ENCODE measurements at regions not wholly inside any gene's neighbourhood (a gene's known extent, or its start where the extent isn't known, plus 50 kb on each side); places are given as distances from the start of the nearest gene placed in this dataset.

- Histone ChIP-seq H3K4me1 (ENCODE audit: control insufficient read depth in 3 of 3, insufficient read depth in 2 of 3, low read depth in 1 of 3, low read length in 2 of 3) (no peaks in the 10 kb centered on the region), H3K4me3 (ENCODE audit: low read depth in 1 of 3, low read length in 3 of 3) (no peak overlapping the region), H3K9me3 (ENCODE audit: control insufficient read depth in 2 of 2, insufficient read depth in 1 of 2, low read depth in 1 of 2, low read length in 1 of 2) (no peaks in the 10 kb centered on the region), H3K27ac (ENCODE audit: low read depth in 1 of 3, low read length in 2 of 3) (no peak overlapping the region), H3K36me3 (ENCODE audit: control insufficient read depth in 3 of 3, insufficient read depth in 2 of 3, low read depth in 1 of 3, low read length in 3 of 3) (no peaks in the 10 kb centered on the region), H3K27me3 (ENCODE audit: control insufficient read depth in 3 of 3, insufficient read depth in 3 of 3, low read length in 3 of 3) (no peaks in the 10 kb centered on the region)
- no peak for FAIRE-seq
- WGBS, 3 donors = 75 to 80% (median 75%) methylated on average over 4 of the region's 4 CpGs
- DNase-seq = no peak
Observed at GRCh38 chr5:4048398-4048797, 452.8 kb downstream of the IRX1 start.

- no peak for FAIRE-seq
- DNase-seq = no peak
- Histone ChIP-seq H3K27ac (ENCODE audit: low read depth in 1 of 3, low read length in 2 of 3) (no peak overlapping the region), H3K36me3 (ENCODE audit: control insufficient read depth in 3 of 3, insufficient read depth in 2 of 3, low read depth in 1 of 3, low read length in 3 of 3) (no peaks in the 10 kb centered on the region), H3K4me1 (ENCODE audit: control insufficient read depth in 3 of 3, insufficient read depth in 2 of 3, low read depth in 1 of 3, low read length in 2 of 3) (no peaks in the 10 kb centered on the region), H3K4me3 (ENCODE audit: low read depth in 1 of 3, low read length in 3 of 3) (no peak overlapping the region), H3K27me3 (ENCODE audit: control insufficient read depth in 3 of 3, insufficient read depth in 3 of 3, low read length in 3 of 3) (no peaks in the 10 kb centered on the region), H3K9me3 (ENCODE audit: control insufficient read depth in 2 of 2, insufficient read depth in 1 of 2, low read depth in 1 of 2, low read length in 1 of 2) (no peaks in the 10 kb centered on the region)
- WGBS, 3 donors = 80 to 84% (median 81%) methylated on average over 6 of the region's 6 CpGs
Observed at GRCh38 chr5:4050203-4050602, 454.6 kb downstream of the IRX1 start.

GRCh38 chr5:4053136-4053535, 457.5 kb downstream of the IRX1 start:
- Histone ChIP-seq H3K4me3 (ENCODE audit: low read depth in 1 of 3, low read length in 3 of 3) (no peak overlapping the region), H3K27ac (ENCODE audit: low read depth in 1 of 3, low read length in 2 of 3) (no peak overlapping the region), H3K4me1 (ENCODE audit: control insufficient read depth in 3 of 3, insufficient read depth in 2 of 3, low read depth in 1 of 3, low read length in 2 of 3) (no peaks in the 10 kb centered on the region), H3K36me3 (ENCODE audit: control insufficient read depth in 3 of 3, insufficient read depth in 2 of 3, low read depth in 1 of 3, low read length in 3 of 3) (no peaks in the 10 kb centered on the region), H3K27me3 (ENCODE audit: control insufficient read depth in 3 of 3, insufficient read depth in 3 of 3, low read length in 3 of 3) (no peaks in the 10 kb centered on the region), H3K9me3 (ENCODE audit: control insufficient read depth in 2 of 2, insufficient read depth in 1 of 2, low read depth in 1 of 2, low read length in 1 of 2) (no peaks in the 10 kb centered on the region)
- no peak for FAIRE-seq
- no peak for DNase-seq
- 77 to 81% (median 80%) methylated on average over 4 of the region's 4 CpGs for WGBS, 3 donors

DNA sequence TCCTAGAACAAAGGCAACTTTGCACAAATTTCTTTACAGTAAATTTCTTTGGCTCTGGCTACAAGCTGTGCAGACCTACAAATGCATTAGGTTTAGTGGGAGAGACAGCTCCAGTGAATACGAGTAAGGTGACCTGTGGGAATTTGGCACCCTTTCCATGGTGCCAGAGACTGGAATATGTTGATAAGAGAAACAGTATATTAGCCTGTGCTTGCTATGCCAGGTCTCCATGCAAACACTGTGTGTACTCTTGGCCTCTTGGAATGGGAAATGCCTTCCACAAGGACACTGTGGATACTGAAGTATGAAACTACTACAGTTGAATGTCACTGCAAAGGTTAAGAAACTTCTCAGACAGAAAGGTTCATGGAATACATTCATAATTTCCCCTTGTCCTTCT, 458.5 kb downstream of the IRX1 start:
- no peak for FAIRE-seq
- peak in 1 of 2 donors; percentile 22 for DNase-seq
- H3K4me3 ChIP-seq (ENCODE audit: low read depth in 1 of 3, low read length in 3 of 3) = no peak overlapping the region
- H3K9me3 ChIP-seq (ENCODE audit: control insufficient read depth in 2 of 2, insufficient read depth in 1 of 2, low read depth in 1 of 2, low read length in 1 of 2) = no peaks in the 10 kb centered on the region
- no peaks in the 10 kb centered on the region for H3K27me3 ChIP-seq (ENCODE audit: control insufficient read depth in 3 of 3, insufficient read depth in 3 of 3, low read length in 3 of 3)
- no peaks in the 10 kb centered on the region for H3K36me3 ChIP-seq (ENCODE audit: control insufficient read depth in 3 of 3, insufficient read depth in 2 of 3, low read depth in 1 of 3, low read length in 3 of 3)
- no peaks in the 10 kb centered on the region for H3K4me1 ChIP-seq (ENCODE audit: control insufficient read depth in 3 of 3, insufficient read depth in 2 of 3, low read depth in 1 of 3, low read length in 2 of 3)
- 21 to 58% (median 27%) methylated on average over 1 of the region's 1 CpG for WGBS, 3 donors
- H3K27ac ChIP-seq (ENCODE audit: low read depth in 1 of 3, low read length in 2 of 3) = no peak overlapping the region

DNA sequence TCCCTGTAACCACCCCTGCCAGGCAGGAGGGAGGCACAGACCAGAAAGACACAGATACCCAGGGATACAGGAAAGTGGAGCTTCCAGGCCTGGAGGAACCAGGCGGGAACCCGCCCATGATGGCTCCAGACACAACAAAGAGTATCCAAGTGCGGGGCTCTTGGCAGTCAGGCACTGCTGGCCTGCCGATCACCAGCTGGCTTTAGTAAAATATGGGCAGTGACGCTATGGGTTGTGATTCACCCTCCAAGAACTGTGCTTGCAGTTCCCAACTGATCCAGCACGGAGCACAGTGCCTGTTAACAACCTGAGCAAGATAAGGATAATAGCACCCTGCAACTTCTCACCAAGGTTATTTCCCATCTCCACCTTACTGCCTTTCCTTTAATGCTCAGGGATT, 463.3 kb downstream of the IRX1 start:
- WGBS, 3 donors = 16 to 45% (median 23%) methylated on average over 6 of the region's 6 CpGs
- Histone ChIP-seq H3K27me3 (ENCODE audit: control insufficient read depth in 3 of 3, insufficient read depth in 3 of 3, low read length in 3 of 3) (no peaks in the 10 kb centered on the region), H3K4me1 (ENCODE audit: control insufficient read depth in 3 of 3, insufficient read depth in 2 of 3, low read depth in 1 of 3, low read length in 2 of 3) (no peaks in the 10 kb centered on the region), H3K4me3 (ENCODE audit: low read depth in 1 of 3, low read length in 3 of 3) (no peak overlapping the region), H3K27ac (ENCODE audit: low read depth in 1 of 3, low read length in 2 of 3) (no peak overlapping the region), H3K36me3 (ENCODE audit: control insufficient read depth in 3 of 3, insufficient read depth in 2 of 3, low read depth in 1 of 3, low read length in 3 of 3) (no peaks in the 10 kb centered on the region), H3K9me3 (ENCODE audit: control insufficient read depth in 2 of 2, insufficient read depth in 1 of 2, low read depth in 1 of 2, low read length in 1 of 2) (no peaks in the 10 kb centered on the region)
- FAIRE-seq = no peak
- DNase-seq = peak in 1 of 2 donors; percentile 87

GRCh38 chr5:4065472-4066320, 470.1 kb downstream of the IRX1 start:
- peaks cover 0 to 1% (median 0%) of the 10 kb centered on the region in 3 donors for H3K4me1 ChIP-seq (ENCODE audit: control insufficient read depth in 3 of 3, insufficient read depth in 2 of 3, low read depth in 1 of 3, low read length in 2 of 3)
- H3K27me3 ChIP-seq (ENCODE audit: control insufficient read depth in 3 of 3, insufficient read depth in 3 of 3, low read length in 3 of 3) = no peaks in the 10 kb centered on the region
- DNase-seq = no peak
- H3K27ac ChIP-seq (ENCODE audit: low read depth in 1 of 3, low read length in 2 of 3) = no peak overlapping the region
- H3K4me3 ChIP-seq (ENCODE audit: low read depth in 1 of 3, low read length in 3 of 3) = no peak overlapping the region
- no peaks in the 10 kb centered on the region for H3K9me3 ChIP-seq (ENCODE audit: control insufficient read depth in 2 of 2, insufficient read depth in 1 of 2, low read depth in 1 of 2, low read length in 1 of 2)
- no peaks in the 10 kb centered on the region for H3K36me3 ChIP-seq (ENCODE audit: control insufficient read depth in 3 of 3, insufficient read depth in 2 of 3, low read depth in 1 of 3, low read length in 3 of 3)
- WGBS, 3 donors = 62 to 73% (median 68%) methylated on average over 11 of the region's 11 CpGs
- no peak for FAIRE-seq

DNA sequence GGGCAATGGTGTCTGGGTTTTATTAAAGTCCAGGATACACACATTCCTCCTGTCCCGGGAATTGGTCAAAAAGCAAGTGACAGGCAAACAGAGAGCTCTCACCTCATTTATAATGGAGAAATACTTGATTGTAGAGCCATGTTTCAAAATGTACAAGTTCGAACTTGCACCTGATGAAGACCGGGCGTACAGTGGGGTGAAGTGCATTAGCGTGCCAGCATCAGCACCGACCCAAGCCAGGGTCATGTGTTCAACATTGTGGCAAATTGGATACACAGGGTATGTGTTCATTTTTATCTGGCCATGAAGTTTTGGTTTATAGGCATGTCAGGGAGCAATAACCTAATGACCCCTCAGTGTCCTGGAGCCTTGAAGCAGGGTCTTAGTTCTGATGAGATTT, 472.5 kb downstream of the IRX1 start:
- Histone ChIP-seq H3K27me3 (ENCODE audit: control insufficient read depth in 3 of 3, insufficient read depth in 3 of 3, low read length in 3 of 3) (no peaks in the 10 kb centered on the region), H3K36me3 (ENCODE audit: control insufficient read depth in 3 of 3, insufficient read depth in 2 of 3, low read depth in 1 of 3, low read length in 3 of 3) (no peaks in the 10 kb centered on the region), H3K9me3 (ENCODE audit: control insufficient read depth in 2 of 2, insufficient read depth in 1 of 2, low read depth in 1 of 2, low read length in 1 of 2) (no peaks in the 10 kb centered on the region), H3K4me1 (ENCODE audit: control insufficient read depth in 3 of 3, insufficient read depth in 2 of 3, low read depth in 1 of 3, low read length in 2 of 3) (peaks cover 0 to 1% (median 0%) of the 10 kb centered on the region in 3 donors), H3K4me3 (ENCODE audit: low read depth in 1 of 3, low read length in 3 of 3) (no peak overlapping the region), H3K27ac (ENCODE audit: low read depth in 1 of 3, low read length in 2 of 3) (no peak overlapping the region)
- DNase-seq (no peak), FAIRE-seq (no peak)
- 83 to 96% (median 86%) methylated on average over 6 of the region's 6 CpGs for WGBS, 3 donors

- FAIRE-seq = no peak
- WGBS, 3 donors = 78 to 90% (median 84%) methylated on average over 5 of the region's 5 CpGs
- no peaks in the 10 kb centered on the region for H3K9me3 ChIP-seq (ENCODE audit: control insufficient read depth in 2 of 2, insufficient read depth in 1 of 2, low read depth in 1 of 2, low read length in 1 of 2)
Observed at GRCh38 chr5:4078544-4078943, 482.9 kb downstream of the IRX1 start.

DNA sequence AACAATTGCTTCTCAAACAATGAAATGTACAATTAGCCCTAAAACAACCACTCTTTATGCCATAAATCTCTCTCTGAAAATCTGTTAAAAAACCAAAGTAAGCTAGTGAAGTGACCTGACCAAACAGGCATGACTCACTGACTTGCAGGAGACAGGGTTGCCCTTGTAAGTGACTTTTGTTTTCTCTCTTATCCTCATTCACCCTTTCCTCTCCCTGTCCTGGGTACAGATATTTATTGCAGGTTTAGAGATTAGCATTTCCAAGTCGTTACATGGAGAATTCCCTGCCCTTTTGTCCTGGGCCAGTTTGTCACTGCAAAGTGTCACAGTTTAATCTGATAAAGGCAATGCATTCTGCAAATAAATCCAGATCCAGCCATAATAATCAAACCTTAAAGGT, 484.2 kb downstream of the IRX1 start:
- no peaks in the 10 kb centered on the region for H3K9me3 ChIP-seq (ENCODE audit: control insufficient read depth in 2 of 2, insufficient read depth in 1 of 2, low read depth in 1 of 2, low read length in 1 of 2)
- H3K27ac ChIP-seq (ENCODE audit: low read depth in 1 of 3, low read length in 2 of 3) = peak overlapping the region in 1 of 3 donors; percentile 24
- no peak overlapping the region for H3K4me3 ChIP-seq (ENCODE audit: low read depth in 1 of 3, low read length in 3 of 3)
- FAIRE-seq = no peak
- H3K27me3 ChIP-seq (ENCODE audit: control insufficient read depth in 3 of 3, insufficient read depth in 3 of 3, low read length in 3 of 3) = no peaks in the 10 kb centered on the region
- H3K4me1 ChIP-seq (ENCODE audit: control insufficient read depth in 3 of 3, insufficient read depth in 2 of 3, low read depth in 1 of 3, low read length in 2 of 3) = peaks cover 0 to 5% (median 0%) of the 10 kb centered on the region in 3 donors
- 3 to 11% (median 5%) methylated on average over 1 of the region's 1 CpG for WGBS, 3 donors
- H3K36me3 ChIP-seq (ENCODE audit: control insufficient read depth in 3 of 3, insufficient read depth in 2 of 3, low read depth in 1 of 3, low read length in 3 of 3) = no peaks in the 10 kb centered on the region
- DNase-seq = peak; percentile 26 to 96

More at GRCh38 chr5:4078544-4078943, 482.9 kb downstream of the IRX1 start:
- Histone ChIP-seq H3K36me3 (ENCODE audit: control insufficient read depth in 3 of 3, insufficient read depth in 2 of 3, low read depth in 1 of 3, low read length in 3 of 3) (no peaks in the 10 kb centered on the region), H3K4me3 (ENCODE audit: low read depth in 1 of 3, low read length in 3 of 3) (no peak overlapping the region), H3K27me3 (ENCODE audit: control insufficient read depth in 3 of 3, insufficient read depth in 3 of 3, low read length in 3 of 3) (no peaks in the 10 kb centered on the region), H3K27ac (ENCODE audit: low read depth in 1 of 3, low read length in 2 of 3) (no peak overlapping the region), H3K4me1 (ENCODE audit: control insufficient read depth in 3 of 3, insufficient read depth in 2 of 3, low read depth in 1 of 3, low read length in 2 of 3) (peaks cover 0 to 5% (median 0%) of the 10 kb centered on the region in 3 donors)
- no peak for DNase-seq

All from small intestine (tissue), 7 donors.